ENCODE measurements at regions not wholly inside any gene's neighbourhood (a gene's known extent, or its start where the extent isn't known, plus 50 kb on each side); places are given as distances from the start of the nearest gene placed in this dataset.

DNA sequence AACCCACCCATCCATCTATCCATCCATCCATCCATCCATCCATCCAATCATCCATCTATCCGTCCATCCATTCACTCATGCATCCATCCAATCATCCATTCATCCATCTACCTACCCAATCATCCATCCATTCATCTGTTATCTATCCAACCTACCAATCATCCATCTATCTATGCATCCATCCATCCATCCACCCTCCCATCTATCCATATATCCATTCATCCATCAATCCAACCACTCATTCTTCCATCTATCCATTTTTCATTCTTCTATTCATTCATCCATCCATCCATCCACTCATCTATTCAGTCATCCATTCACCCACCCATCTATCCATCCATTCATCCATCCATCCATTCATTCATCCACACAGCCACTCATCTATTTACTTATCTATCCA, 80.1 kb upstream of the SHOX start:
- Mint-ChIP-seq H3K36me3 (ENCODE audit: insufficient read depth, unreplicated experiment) (peaks cover 5% of the 10 kb centered on the region), H3K4me3 (ENCODE audit: low read depth, unreplicated experiment) (no peak overlapping the region), H3K9me3 (ENCODE audit: low read depth, unreplicated experiment) (peaks cover 28% of the 10 kb centered on the region), H3K27me3 (ENCODE audit: unreplicated experiment) (no peaks in the 10 kb centered on the region), H3K27ac (ENCODE audit: unreplicated experiment) (no peak overlapping the region), H3K4me1 (ENCODE audit: low read depth, unreplicated experiment) (no peaks in the 10 kb centered on the region)
- BruUV-seq (replicated peaks), result no TSS peak
- intact Hi-C loops (cut with micrococcal nuclease; ENCODE audit: unreplicated experiment), result no loop called here
- TF ChIP-seq, protein P1, sequence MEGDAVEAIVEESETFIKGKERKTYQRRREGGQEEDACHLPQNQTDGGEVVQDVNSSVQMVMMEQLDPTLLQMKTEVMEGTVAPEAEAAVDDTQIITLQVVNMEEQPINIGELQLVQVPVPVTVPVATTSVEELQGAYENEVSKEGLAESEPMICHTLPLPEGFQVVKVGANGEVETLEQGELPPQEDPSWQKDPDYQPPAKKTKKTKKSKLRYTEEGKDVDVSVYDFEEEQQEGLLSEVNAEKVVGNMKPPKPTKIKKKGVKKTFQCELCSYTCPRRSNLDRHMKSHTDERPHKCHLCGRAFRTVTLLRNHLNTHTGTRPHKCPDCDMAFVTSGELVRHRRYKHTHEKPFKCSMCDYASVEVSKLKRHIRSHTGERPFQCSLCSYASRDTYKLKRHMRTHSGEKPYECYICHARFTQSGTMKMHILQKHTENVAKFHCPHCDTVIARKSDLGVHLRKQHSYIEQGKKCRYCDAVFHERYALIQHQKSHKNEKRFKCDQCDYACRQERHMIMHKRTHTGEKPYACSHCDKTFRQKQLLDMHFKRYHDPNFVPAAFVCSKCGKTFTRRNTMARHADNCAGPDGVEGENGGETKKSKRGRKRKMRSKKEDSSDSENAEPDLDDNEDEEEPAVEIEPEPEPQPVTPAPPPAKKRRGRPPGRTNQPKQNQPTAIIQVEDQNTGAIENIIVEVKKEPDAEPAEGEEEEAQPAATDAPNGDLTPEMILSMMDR (IDR thresholded peaks at IDR 0.05; ENCODE audit: unreplicated experiment), result no peak
- CTCF ChIA-PET, result no interaction called here
- no peak for DNase-seq

DNA sequence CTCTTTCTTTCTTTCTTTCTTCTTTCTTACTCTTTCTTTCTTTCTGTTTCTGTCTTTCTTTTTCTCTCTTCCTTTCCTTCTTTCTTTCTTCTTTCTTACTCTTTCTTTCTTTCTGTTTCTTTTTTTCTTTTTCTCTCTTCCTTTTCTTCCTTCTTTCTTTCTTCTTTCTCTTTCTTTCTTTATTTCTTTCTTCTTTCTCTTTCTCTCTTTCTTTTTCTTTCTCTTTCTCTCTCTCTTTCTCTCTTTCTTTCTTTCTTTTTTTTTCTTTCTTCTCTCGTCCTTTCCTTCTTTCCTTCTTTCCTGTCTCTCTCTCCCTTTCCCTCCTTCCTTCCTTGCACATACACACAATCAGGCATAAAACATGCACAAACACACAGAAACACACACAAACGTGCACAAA, 79.3 kb upstream of the SHOX start:
- Mint-ChIP-seq H3K27ac (ENCODE audit: unreplicated experiment) (no peak overlapping the region), H3K9me3 (ENCODE audit: low read depth, unreplicated experiment) (peaks cover 28% of the 10 kb centered on the region), H3K4me1 (ENCODE audit: low read depth, unreplicated experiment) (no peaks in the 10 kb centered on the region), H3K36me3 (ENCODE audit: insufficient read depth, unreplicated experiment) (peaks cover 5% of the 10 kb centered on the region), H3K4me3 (ENCODE audit: low read depth, unreplicated experiment) (no peak overlapping the region), H3K27me3 (ENCODE audit: unreplicated experiment) (no peaks in the 10 kb centered on the region)
- DNase-seq, result no peak
- intact Hi-C loops (cut with micrococcal nuclease; ENCODE audit: unreplicated experiment), result no loop called here
- TF ChIP-seq, protein P1 (IDR thresholded peaks at IDR 0.05; ENCODE audit: unreplicated experiment), result no peak
- CTCF ChIA-PET, result no interaction called here
- no TSS peak for BruUV-seq (replicated peaks)

DNA sequence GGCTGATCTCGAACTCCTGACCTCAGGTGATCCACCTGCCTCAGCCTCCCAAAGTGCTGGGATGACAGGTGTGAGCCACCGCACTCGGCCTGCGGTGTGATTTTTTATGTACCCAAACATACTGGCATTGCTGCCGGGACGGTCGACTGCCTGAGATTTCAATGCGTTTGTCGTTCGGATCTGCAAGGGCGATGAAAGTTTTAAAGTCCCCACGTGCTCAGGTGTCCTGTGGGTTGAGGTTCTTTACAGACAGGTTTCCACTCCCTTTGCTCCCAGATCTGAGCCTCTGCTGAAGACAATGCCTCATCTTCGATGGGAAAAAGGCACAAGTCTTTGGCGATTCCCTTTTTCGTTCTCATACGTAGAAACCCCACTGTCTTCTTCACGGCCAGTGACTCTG, 78.1 kb upstream of the SHOX start:
- CTCF ChIA-PET, result no interaction called here
- Mint-ChIP-seq H3K36me3 (ENCODE audit: insufficient read depth, unreplicated experiment) (peaks cover 5% of the 10 kb centered on the region), H3K4me1 (ENCODE audit: low read depth, unreplicated experiment) (no peaks in the 10 kb centered on the region), H3K4me3 (ENCODE audit: low read depth, unreplicated experiment) (no peak overlapping the region), H3K27me3 (ENCODE audit: unreplicated experiment) (no peaks in the 10 kb centered on the region), H3K27ac (ENCODE audit: unreplicated experiment) (no peak overlapping the region), H3K9me3 (ENCODE audit: low read depth, unreplicated experiment) (peaks cover 28% of the 10 kb centered on the region)
- BruUV-seq (replicated peaks), result no TSS peak
- TF ChIP-seq, protein P1 (IDR thresholded peaks at IDR 0.05; ENCODE audit: unreplicated experiment), result no peak
- DNase-seq, result no peak
- intact Hi-C loops (cut with micrococcal nuclease; ENCODE audit: unreplicated experiment), result no loop called here

DNA sequence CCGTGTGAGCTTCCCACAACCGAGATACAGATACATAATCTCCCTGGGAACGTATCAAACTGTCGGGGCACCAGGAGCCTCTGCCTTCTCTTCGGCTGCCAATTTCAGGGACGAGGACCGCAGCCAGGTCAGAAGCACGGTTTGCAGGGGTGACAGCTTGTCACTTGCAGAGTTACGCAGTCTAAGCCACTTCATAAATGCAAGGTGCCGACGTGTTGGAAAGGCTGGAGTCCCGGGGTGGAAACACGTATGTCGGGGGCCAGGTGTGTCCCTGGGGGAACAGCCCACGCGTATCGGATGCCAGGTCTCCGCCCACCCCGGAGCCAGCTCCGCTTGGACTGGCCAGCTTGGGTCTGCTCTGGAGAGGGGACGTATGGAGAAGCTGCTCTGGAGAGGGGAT, 76.3 kb upstream of the SHOX start:
- Mint-ChIP-seq H3K4me1 (ENCODE audit: low read depth, unreplicated experiment) (no peaks in the 10 kb centered on the region), H3K27me3 (ENCODE audit: unreplicated experiment) (no peaks in the 10 kb centered on the region), H3K36me3 (ENCODE audit: insufficient read depth, unreplicated experiment) (peaks cover 5% of the 10 kb centered on the region), H3K9me3 (ENCODE audit: low read depth, unreplicated experiment) (peaks cover 24% of the 10 kb centered on the region), H3K4me3 (ENCODE audit: low read depth, unreplicated experiment) (no peak overlapping the region), H3K27ac (ENCODE audit: unreplicated experiment) (no peak overlapping the region)
- CTCF ChIA-PET, result no interaction called here
- no peak for DNase-seq
- TF ChIP-seq, protein P1 (IDR thresholded peaks at IDR 0.05; ENCODE audit: unreplicated experiment), result no peak
- intact Hi-C loops (cut with micrococcal nuclease; ENCODE audit: unreplicated experiment), result no loop called here
- BruUV-seq (replicated peaks), result no TSS peak
